RPMI8226 (cell line): ENCODE measurements at regions not wholly inside any gene's neighbourhood (a gene's known extent, or its start where the extent isn't known, plus 50 kb on each side); places are given as distances from the start of the nearest gene placed in this dataset.
"Not testable (repeated sequence)": the region's sequence is repeated elsewhere in the genome, so short reads cannot be mapped to it uniquely, and the experiment has no call there.

Source experiments
- DNase-seq: peaks from one replicate; pipeline ENCODE4 v3.0.0-alpha.2; 2015

- DNase-seq = no peak
Observed at GRCh38 chr1:78250201-78250600, 204.4 kb downstream of the GIPC2 start.

GRCh38 chr1:78254517-78254916 is 208.8 kb downstream of the GIPC2 start:
- DNase-seq = no peak

GRCh38 chr1:78255383-78255782 is 209.6 kb downstream of the GIPC2 start:
- DNase-seq = no peak

- DNase-seq = no peak
Observed at GRCh38 chr1:78255846-78256245, 210.1 kb downstream of the GIPC2 start.

GRCh38 chr1:78263459-78263858 is 217.7 kb downstream of the GIPC2 start:
- DNase-seq = no peak

- DNase-seq = no peak
Observed at GRCh38 chr1:78263946-78264345, 218.2 kb downstream of the GIPC2 start.

GRCh38 chr1:78267513-78268218 is 221.9 kb downstream of the GIPC2 start:
- DNase-seq = no peak

- no peak for DNase-seq
Observed at GRCh38 chr1:78269591-78269990, 221.2 kb upstream of the PTGFR start.

GRCh38 chr1:78271423-78271822 is 219.4 kb upstream of the PTGFR start:
- not testable (repeated sequence) for DNase-seq

- DNase-seq = no peak
Observed at GRCh38 chr1:78274814-78275213, 216.0 kb upstream of the PTGFR start.

GRCh38 chr1:78275456-78275855 is 215.3 kb upstream of the PTGFR start:
- no peak for DNase-seq

- no peak for DNase-seq
Observed at GRCh38 chr1:78275906-78276685, 214.7 kb upstream of the PTGFR start.

GRCh38 chr1:78277253-78277652 is 213.5 kb upstream of the PTGFR start:
- DNase-seq = no peak

- DNase-seq = no peak
Observed at GRCh38 chr1:78279051-78279450, 211.7 kb upstream of the PTGFR start.

GRCh38 chr1:78280626-78281025 is 210.1 kb upstream of the PTGFR start:
- DNase-seq = no peak

GRCh38 chr1:78281580-78281979 is 209.2 kb upstream of the PTGFR start:
- DNase-seq = no peak

- DNase-seq = no peak
Observed at GRCh38 chr1:78283691-78284090, 207.1 kb upstream of the PTGFR start.

- DNase-seq = no peak
Observed at GRCh38 chr1:78284354-78284753, 206.4 kb upstream of the PTGFR start.

GRCh38 chr1:78286686-78287085 is 204.1 kb upstream of the PTGFR start:
- DNase-seq = no peak

GRCh38 chr1:78289603-78290002 is 201.2 kb upstream of the PTGFR start:
- DNase-seq = no peak

GRCh38 chr1:78291418-78291817 is 199.4 kb upstream of the PTGFR start:
- no peak for DNase-seq

GRCh38 chr1:78291872-78292271 is 198.9 kb upstream of the PTGFR start:
- DNase-seq = no peak

GRCh38 chr1:78292361-78292760 is 198.4 kb upstream of the PTGFR start:
- no peak for DNase-seq

- DNase-seq = no peak
Observed at GRCh38 chr1:78297836-78298235, 192.9 kb upstream of the PTGFR start.

GRCh38 chr1:78298349-78298748 is 192.4 kb upstream of the PTGFR start:
- no peak for DNase-seq
